PC-3 (cell line): ENCODE measurements at regions not wholly inside any gene's neighbourhood (a gene's known extent, or its start where the extent isn't known, plus 50 kb on each side); places are given as distances from the start of the nearest gene placed in this dataset.

Experiments
- ATAC-seq: fragments of 200-7000 bp; cut with Tn5 transposase; 2 replicates; pipeline ENCODE4 v1.9.1; 2020; ENCODE audit warnings: mild to moderate bottlenecking, moderate library complexity
- BruUV-seq: library from RNA; stranded (reverse); fragments of 400-500 nt; replicated peaks from 2 replicates; lab custom pipeline; 2021; lab: Mats Ljungman, UMichigan
- CTCF ChIA-PET: fragments of 300-600 bp; sonication (Branson Sonifier 250); formaldehyde crosslinking; loops from one replicate; lab custom pipeline; 2022; ENCODE audit warnings: antibody characterized with exemption; lab: Charles Lee
- POLR2A ChIA-PET: fragments of 300-600 bp; sonication (Branson Sonifier 250); formaldehyde crosslinking; loops from one replicate; lab custom pipeline; 2022; ENCODE audit warnings: antibody characterized with exemption; ENCODE audit not compliant: unreplicated experiment; lab: Charles Lee
- DNase-seq: peaks from one replicate; pipeline ENCODE4 v3.0.0-alpha.2; 2015
- H2AFZ ChIP-seq: fragments of 300-600 bp; sonication (generic); 2 replicates; pipeline ENCODE4 v1.6.0; 2016; ENCODE audit warnings: antibody characterized with exemption, low read length
- H3F3A ChIP-seq: fragments of 300-600 bp; sonication (generic); one replicate; pipeline ENCODE4 v1.6.0; 2017; ENCODE audit warnings: antibody characterized with exemption, low read length, control low read depth, mild to moderate bottlenecking; ENCODE audit not compliant: unreplicated experiment
- H3K27ac ChIP-seq: fragments of 300-600 bp; sonication (generic); 2 replicates; pipeline ENCODE4 v1.5.1; 2016; ENCODE audit warnings: mild to moderate bottlenecking, low read length
- H3K27me3 ChIP-seq: fragments of 300-600 bp; sonication (generic); 2 replicates; pipeline ENCODE4 v1.6.1; 2016; ENCODE audit warnings: low read length, mixed read lengths
- H3K36me3 ChIP-seq: fragments of 300-600 bp; sonication (generic); 2 replicates; pipeline ENCODE4 v1.6.1; 2016; ENCODE audit warnings: low read depth, mixed run types, low read length, mixed read lengths
- H3K4me1 ChIP-seq: fragments of 300-600 bp; sonication (generic); 2 replicates; pipeline ENCODE4 v1.5.1; 2016; ENCODE audit warnings: low read length; ENCODE audit not compliant: insufficient read depth
- H3K4me2 ChIP-seq: fragments of 300-600 bp; sonication (generic); 2 replicates; pipeline ENCODE4 v1.6.0; 2016; ENCODE audit warnings: low read length
- H3K4me3 ChIP-seq: fragments of 300-600 bp; sonication (generic); 2 replicates; pipeline ENCODE4 v1.5.1; 2016; ENCODE audit warnings: mild to moderate bottlenecking, low read length, mixed read lengths
- H3K79me2 ChIP-seq: fragments of 300-600 bp; sonication (generic); 2 replicates; pipeline ENCODE4 v1.6.1; 2017; ENCODE audit warnings: low read length, mixed read lengths
- H3K9ac ChIP-seq: fragments of 300-600 bp; sonication (generic); 2 replicates; pipeline ENCODE4 v1.6.0; 2016; ENCODE audit warnings: mild to moderate bottlenecking, low read length
- H3K9me2 ChIP-seq: fragments of 300-600 bp; sonication (generic); replicated peaks from 2 replicates; pipeline ENCODE4 v1.6.1; 2016; ENCODE audit warnings: mixed run types, low read length, mixed read lengths
- H3K9me3 ChIP-seq: fragments of 300-600 bp; sonication (generic); 2 replicates; pipeline ENCODE4 v1.6.1; 2016; ENCODE audit warnings: low read length, mixed read lengths
- H4K20me1 ChIP-seq: fragments of 300-600 bp; sonication (generic); 2 replicates; pipeline ENCODE4 v1.6.1; 2016; ENCODE audit warnings: low read length, mixed read lengths
- CTCF ChIP-seq: fragments of 300-600 bp; sonication (generic); conservative IDR thresholded peaks from 2 replicates; pipeline ENCODE4 v1.5.1; 2017; ENCODE audit warnings: antibody characterized with exemption, low read depth, mild to moderate bottlenecking, low read length
- EZH2 ChIP-seq: fragments of 300-600 bp; sonication (generic); IDR thresholded peaks from one replicate; pipeline ENCODE4 v1.6.1; 2017; ENCODE audit warnings: antibody characterized with exemption, mild to moderate bottlenecking, low read length; ENCODE audit not compliant: unreplicated experiment
- EZH2phosphoT487 ChIP-seq: fragments of 300-600 bp; sonication (generic); IDR thresholded peaks from 2 replicates; pipeline ENCODE4 v1.6.1; 2018; ENCODE audit warnings: mild to moderate bottlenecking, antibody characterized with exemption, low read length, borderline replicate concordance
- intact Hi-C: fragments of 100-400 bp; cut with micrococcal nuclease; formaldehyde crosslinking; loops from 2 replicates; pipeline ENCODE4 v1.9.0; 2023

GRCh38 chr3:63768386-63768785 is 50.7 kb upstream of the C3orf49 start:
- H3K27ac ChIP-seq = no peak overlapping the region
- no peaks in the 10 kb centered on the region for H3K27me3 ChIP-seq
- no peak overlapping the region for H2AFZ ChIP-seq
- no peaks in the 10 kb centered on the region for H3K9me3 ChIP-seq
- no peaks in the 10 kb centered on the region for H3K9me2 ChIP-seq
- intact Hi-C loops = no loop called here
- POLR2A ChIA-PET = no interaction called here
- no peaks in the 10 kb centered on the region for H3F3A ChIP-seq
- no peak overlapping the region for H3K4me2 ChIP-seq
- ATAC-seq (no peak), DNase-seq (no peak)
- no peak overlapping the region for H3K9ac ChIP-seq
- BruUV-seq = no TSS peak
- H3K4me1 ChIP-seq = no peaks in the 10 kb centered on the region
- no peaks in the 10 kb centered on the region for H3K36me3 ChIP-seq
- CTCF ChIA-PET = no interaction called here
- H3K4me3 ChIP-seq = no peak overlapping the region
- TF ChIP-seq EZH2phosphoT487 (no peak), CTCF (no peak), EZH2 (no peak)
- H4K20me1 ChIP-seq = no peaks in the 10 kb centered on the region
- no peaks in the 10 kb centered on the region for H3K79me2 ChIP-seq

GRCh38 chr3:63768888-63769287 is 50.2 kb upstream of the C3orf49 start:
- POLR2A ChIA-PET = no interaction called here

More at GRCh38 chr3:63768888-63769287, 50.2 kb upstream of the C3orf49 start:
- Histone ChIP-seq H3K79me2 (no peaks in the 10 kb centered on the region), H3F3A (no peaks in the 10 kb centered on the region), H3K27me3 (no peaks in the 10 kb centered on the region), H2AFZ (no peak overlapping the region), H3K4me2 (no peak overlapping the region), H3K36me3 (no peaks in the 10 kb centered on the region), H3K27ac (no peak overlapping the region), H4K20me1 (no peaks in the 10 kb centered on the region), H3K9me2 (no peaks in the 10 kb centered on the region), H3K9me3 (no peaks in the 10 kb centered on the region), H3K9ac (no peak overlapping the region), H3K4me3 (no peak overlapping the region), H3K4me1 (no peaks in the 10 kb centered on the region)
- CTCF ChIA-PET = no interaction called here
- ATAC-seq (no peak), DNase-seq (no peak)
- BruUV-seq = no TSS peak
- TF ChIP-seq CTCF = no peak
- no peak for TF ChIP-seq EZH2phosphoT487
- no peak for TF ChIP-seq EZH2
- intact Hi-C loops = no loop called here
